ENCODE measurements at regions not wholly inside any gene's neighbourhood (a gene's known extent, or its start where the extent isn't known, plus 50 kb on each side); places are given as distances from the start of the nearest gene placed in this dataset.
"Not testable (repeated sequence)": the region's sequence is repeated elsewhere in the genome, so short reads cannot be mapped to it uniquely, and the experiment has no call there.

DNA sequence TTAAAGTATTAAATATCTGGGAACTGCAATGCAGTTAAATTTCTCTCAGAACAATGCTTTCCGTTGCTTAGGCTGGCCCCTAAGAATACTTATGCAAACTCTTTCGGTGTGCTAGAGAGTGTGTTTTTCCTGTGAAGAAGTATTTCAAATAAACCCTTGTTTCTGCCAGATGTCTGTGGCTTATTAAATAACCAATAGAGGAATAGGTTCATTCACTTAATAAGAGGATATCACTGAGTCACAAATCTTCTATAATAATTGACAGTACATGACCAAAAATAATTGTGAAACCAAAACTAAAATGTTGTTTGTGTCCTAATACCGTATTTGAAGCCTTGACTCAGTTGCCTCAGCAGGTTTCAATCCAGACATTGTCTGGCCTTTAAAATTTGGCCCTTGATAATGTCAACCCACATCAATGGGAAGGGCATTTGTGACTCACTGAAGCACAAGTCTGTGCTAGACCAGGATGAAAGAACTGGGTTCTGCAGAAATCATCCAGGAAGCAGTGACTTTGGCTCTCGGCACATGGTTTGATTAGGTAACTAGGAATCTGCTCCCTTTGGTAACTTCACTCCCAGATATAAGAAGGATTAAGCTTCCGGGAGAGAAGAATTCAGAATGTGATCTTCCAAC is 104.2 kb upstream of the BARHL2 start:
- no peak overlapping the region for H3K4me2 ChIP-seq (ENCODE audit: low read length)

GRCh38 chr1:90820745-90821144 is 103.6 kb upstream of the BARHL2 start:
- Histone ChIP-seq H3K4me3 (ENCODE audit: low read depth, low read length) (no peak overlapping the region), H2BK5ac (ENCODE audit: low read depth, low read length, poor library complexity) (no peak overlapping the region), H3K27me3 (ENCODE audit: insufficient read depth, low read length) (no peaks in the 10 kb centered on the region), H3K14ac (ENCODE audit: low read length) (no peak overlapping the region), H2BK12ac (ENCODE audit: low read length) (no peak overlapping the region), H3K23ac (ENCODE audit: low read length) (no peak overlapping the region), H3K4me2 (ENCODE audit: low read length) (no peak overlapping the region), H3K4ac (ENCODE audit: low read depth, low read length) (no peak overlapping the region), H3K36me3 (ENCODE audit: control insufficient read depth in 1 of 2, insufficient read depth in 2 of 2, low read length in 2 of 2) (no peaks in the 10 kb centered on the region), H4K12ac (ENCODE audit: low read depth, low read length) (no peak overlapping the region), H4K91ac (ENCODE audit: low read depth, low read length) (no peak overlapping the region), H3K18ac (ENCODE audit: low read length) (no peak overlapping the region), H3K9ac (ENCODE audit: low read length) (no peak overlapping the region), H2AFZ (ENCODE audit: insufficient read depth, low read length, poor library complexity) (no peak overlapping the region), H4K8ac (ENCODE audit: low read depth, low read length) (no peak overlapping the region), H3K4me1 (ENCODE audit: control insufficient read depth in 1 of 2, insufficient read depth in 2 of 2, low read length in 2 of 2) (no peaks in the 10 kb centered on the region), H3K79me1 (ENCODE audit: low read length) (no peaks in the 10 kb centered on the region), H3K27ac (ENCODE audit: low read depth, low read length) (no peak overlapping the region), H2BK120ac (ENCODE audit: insufficient read depth, low read length, poor library complexity) (no peak overlapping the region), H2AK5ac (ENCODE audit: low read length) (no peak overlapping the region), H3K79me2 (ENCODE audit: control insufficient read depth, insufficient read depth, low read length, poor library complexity) (no peaks in the 10 kb centered on the region), H3K9me3 (ENCODE audit: insufficient read depth, low read depth, low read length) (no peaks in the 10 kb centered on the region)
- no CpG with 5 or more reads among the region's 2 CpGs for WGBS (ENCODE audit: extremely low coverage, insufficient coverage, insufficient read length)
- no peak for DNase-seq

More for the DNA sequence above, 104.2 kb upstream of the BARHL2 start:
- no peak overlapping the region for H3K23ac ChIP-seq (ENCODE audit: low read length)
- no peak overlapping the region for H2BK5ac ChIP-seq (ENCODE audit: low read depth, low read length, poor library complexity)
- H3K79me2 ChIP-seq (ENCODE audit: control insufficient read depth, insufficient read depth, low read length, poor library complexity) = no peaks in the 10 kb centered on the region
- no peak overlapping the region for H3K9ac ChIP-seq (ENCODE audit: low read length)
- no peak overlapping the region for H3K4me3 ChIP-seq (ENCODE audit: low read depth, low read length)
- H4K91ac ChIP-seq (ENCODE audit: low read depth, low read length) = no peak overlapping the region
- H2AK5ac ChIP-seq (ENCODE audit: low read length) = no peak overlapping the region
- no peak overlapping the region for H3K27ac ChIP-seq (ENCODE audit: low read depth, low read length)
- H2BK12ac ChIP-seq (ENCODE audit: low read length) = no peak overlapping the region
- H3K14ac ChIP-seq (ENCODE audit: low read length) = no peak overlapping the region
- H3K4ac ChIP-seq (ENCODE audit: low read depth, low read length) = no peak overlapping the region
- WGBS (ENCODE audit: extremely low coverage, insufficient coverage, insufficient read length) = no CpG with 5 or more reads among the region's 5 CpGs
- no peaks in the 10 kb centered on the region for H3K9me3 ChIP-seq (ENCODE audit: insufficient read depth, low read depth, low read length)
- H2AFZ ChIP-seq (ENCODE audit: insufficient read depth, low read length, poor library complexity) = no peak overlapping the region
- H3K4me1 ChIP-seq (ENCODE audit: control insufficient read depth in 1 of 2, insufficient read depth in 2 of 2, low read length in 2 of 2) = no peaks in the 10 kb centered on the region
- H4K8ac ChIP-seq (ENCODE audit: low read depth, low read length) = no peak overlapping the region
- no peak overlapping the region for H3K18ac ChIP-seq (ENCODE audit: low read length)
- no peak for DNase-seq
- no peaks in the 10 kb centered on the region for H3K79me1 ChIP-seq (ENCODE audit: low read length)
- H3K27me3 ChIP-seq (ENCODE audit: insufficient read depth, low read length) = no peaks in the 10 kb centered on the region
- H2BK120ac ChIP-seq (ENCODE audit: insufficient read depth, low read length, poor library complexity) = no peak overlapping the region
- H3K36me3 ChIP-seq (ENCODE audit: control insufficient read depth in 1 of 2, insufficient read depth in 2 of 2, low read length in 2 of 2) = no peaks in the 10 kb centered on the region
- H4K12ac ChIP-seq (ENCODE audit: low read depth, low read length) = no peak overlapping the region

GRCh38 chr1:90817399-90817798 is 100.3 kb upstream of the BARHL2 start:
- Histone ChIP-seq H4K8ac (ENCODE audit: low read depth, low read length) (no peak overlapping the region), H2BK12ac (ENCODE audit: low read length) (no peak overlapping the region), H3K4me2 (ENCODE audit: low read length) (no peak overlapping the region), H3K14ac (ENCODE audit: low read length) (no peak overlapping the region), H3K4me1 (ENCODE audit: control insufficient read depth in 1 of 2, insufficient read depth in 2 of 2, low read length in 2 of 2) (no peaks in the 10 kb centered on the region), H3K4me3 (ENCODE audit: low read depth, low read length) (no peak overlapping the region), H3K9ac (ENCODE audit: low read length) (no peak overlapping the region), H2BK120ac (ENCODE audit: insufficient read depth, low read length, poor library complexity) (no peak overlapping the region), H2AK5ac (ENCODE audit: low read length) (no peak overlapping the region), H3K36me3 (ENCODE audit: control insufficient read depth in 1 of 2, insufficient read depth in 2 of 2, low read length in 2 of 2) (no peaks in the 10 kb centered on the region), H3K4ac (ENCODE audit: low read depth, low read length) (no peak overlapping the region), H3K27me3 (ENCODE audit: insufficient read depth, low read length) (no peaks in the 10 kb centered on the region), H2BK5ac (ENCODE audit: low read depth, low read length, poor library complexity) (no peak overlapping the region), H3K79me1 (ENCODE audit: low read length) (no peaks in the 10 kb centered on the region), H3K79me2 (ENCODE audit: control insufficient read depth, insufficient read depth, low read length, poor library complexity) (no peaks in the 10 kb centered on the region), H4K12ac (ENCODE audit: low read depth, low read length) (no peak overlapping the region), H2AFZ (ENCODE audit: insufficient read depth, low read length, poor library complexity) (no peak overlapping the region), H3K18ac (ENCODE audit: low read length) (no peak overlapping the region), H4K91ac (ENCODE audit: low read depth, low read length) (no peak overlapping the region), H3K9me3 (ENCODE audit: insufficient read depth, low read depth, low read length) (no peaks in the 10 kb centered on the region), H3K23ac (ENCODE audit: low read length) (no peak overlapping the region), H3K27ac (ENCODE audit: low read depth, low read length) (no peak overlapping the region)
- DNase-seq = no peak
- no CpG with 5 or more reads among the region's 3 CpGs for WGBS (ENCODE audit: extremely low coverage, insufficient coverage, insufficient read length)

GRCh38 chr1:90812237-90812636 is 95.1 kb upstream of the BARHL2 start:
- H3K4me1 ChIP-seq (ENCODE audit: control insufficient read depth in 1 of 2, insufficient read depth in 2 of 2, low read length in 2 of 2); H3K23ac ChIP-seq (ENCODE audit: low read length); DNase-seq; H3K9me3 ChIP-seq (ENCODE audit: insufficient read depth, low read depth, low read length); H3K4me3 ChIP-seq (ENCODE audit: low read depth, low read length); H3K4me2 ChIP-seq (ENCODE audit: low read length); H4K12ac ChIP-seq (ENCODE audit: low read depth, low read length); H3K18ac ChIP-seq (ENCODE audit: low read length); H3K79me1 ChIP-seq (ENCODE audit: low read length); H2AFZ ChIP-seq (ENCODE audit: insufficient read depth, low read length, poor library complexity); H2BK120ac ChIP-seq (ENCODE audit: insufficient read depth, low read length, poor library complexity); H3K27ac ChIP-seq (ENCODE audit: low read depth, low read length); H3K9ac ChIP-seq (ENCODE audit: low read length); H3K4ac ChIP-seq (ENCODE audit: low read depth, low read length); H2BK12ac ChIP-seq (ENCODE audit: low read length); H4K8ac ChIP-seq (ENCODE audit: low read depth, low read length); H3K27me3 ChIP-seq (ENCODE audit: insufficient read depth, low read length); H2AK5ac ChIP-seq (ENCODE audit: low read length); H3K36me3 ChIP-seq (ENCODE audit: control insufficient read depth in 1 of 2, insufficient read depth in 2 of 2, low read length in 2 of 2); H3K14ac ChIP-seq (ENCODE audit: low read length); H4K91ac ChIP-seq (ENCODE audit: low read depth, low read length); H2BK5ac ChIP-seq (ENCODE audit: low read depth, low read length, poor library complexity); H3K79me2 ChIP-seq (ENCODE audit: control insufficient read depth, insufficient read depth, low read length, poor library complexity): not testable (repeated sequence)
- WGBS (ENCODE audit: extremely low coverage, insufficient coverage, insufficient read length) = no CpG with 5 or more reads among the region's 6 CpGs

Data from trophoblast cell (in vitro differentiated cells and primary cell).